ENCODE measurements at regions not wholly inside any gene's neighbourhood (a gene's known extent, or its start where the extent isn't known, plus 50 kb on each side); places are given as distances from the start of the nearest gene placed in this dataset.

- Histone ChIP-seq H3K9me3 (replicated peaks; ENCODE audit: control insufficient read depth, insufficient read depth, low read length) (no peaks in the 10 kb centered on the region), H2AFZ (ENCODE audit: control insufficient read depth, low read depth, low read length) (no peak overlapping the region), H3K27me3 (replicated peaks in 1 of 2; ENCODE audit: control insufficient read depth in 2 of 2, insufficient read depth in 2 of 2, low read length in 1 of 2) (no peaks in the 10 kb centered on the region), H3K79me2 (ENCODE audit: control insufficient read depth, insufficient read depth, low read length) (no peaks in the 10 kb centered on the region), H3K4me1 (ENCODE audit: control insufficient read depth, insufficient read depth, low read length) (no peaks in the 10 kb centered on the region), H3K4me2 (ENCODE audit: control insufficient read depth, insufficient read depth) (no peak overlapping the region), H4K20me1 (ENCODE audit: control insufficient read depth, insufficient read depth) (no peaks in the 10 kb centered on the region), H3K9ac (ENCODE audit: control insufficient read depth, insufficient read depth, low read length) (no peak overlapping the region), H3K4me3 (no peak overlapping the region), H3K27ac (ENCODE audit: control insufficient read depth, insufficient read depth) (no peak overlapping the region), H3K36me3 (ENCODE audit: control insufficient read depth in 2 of 2, insufficient read depth in 2 of 2, low read length in 1 of 2) (no peaks in the 10 kb centered on the region)
- POLR2A ChIA-PET = no interaction called here
- 65% methylated on average over 3 of the region's 3 CpGs for WGBS (ENCODE audit: insufficient coverage, insufficient replicate concordance, low lambda C conversion rate, missing lambda C conversion rate)
- intact Hi-C loops (cut with micrococcal nuclease; ENCODE audit: unreplicated experiment) (no loop called here), in situ Hi-C loops (cut with MboI) (no loop called here)
- no TSS peak for BruUV-seq (replicated peaks)
- FAIRE-seq (no peak), DNase-seq (ENCODE audit: low read depth, low spot score) (no peak), ATAC-seq (no peak)
- SMC1A ChIA-PET (ENCODE audit: uncharacterized antibody, unreplicated experiment) = no interaction called here
- TF ChIP-seq ZBTB33 (IDR thresholded peaks at IDR 0.05) = no peak
- TF ChIP-seq IRF5 (IDR thresholded peaks at IDR 0.05; ENCODE audit: borderline replicate concordance) = no peak
- CTCF ChIA-PET = no interaction called here
- RAD21 ChIA-PET (ENCODE audit: unreplicated experiment) = no interaction called here
These were observed 80.1 kb upstream of the IMMP2L start for GRCh38 chr7:111642373-111642772.

GRCh38 chr7:111640416-111640815 lies 78.1 kb upstream of the IMMP2L start:
- H3K79me2 ChIP-seq (ENCODE audit: control insufficient read depth, insufficient read depth, low read length) = no peaks in the 10 kb centered on the region
- no TSS peak for BruUV-seq (replicated peaks)
- H3K27me3 ChIP-seq (replicated peaks in 1 of 2; ENCODE audit: control insufficient read depth in 2 of 2, insufficient read depth in 2 of 2, low read length in 1 of 2) = no peaks in the 10 kb centered on the region
- TF ChIP-seq TCF3 (IDR thresholded peaks at IDR 0.05; ENCODE audit: borderline replicate concordance, insufficient read depth, low read depth, low read length) (no peak), MEF2A (IDR thresholded peaks at IDR 0.05; ENCODE audit: insufficient read depth, low read depth, low read length) (no peak), RAD51 (IDR thresholded peaks at IDR 0.05) (peak; percentile 34; the same call in 1 of the 2 replicates)
- intact Hi-C loops (cut with micrococcal nuclease; ENCODE audit: unreplicated experiment) (no loop called here), in situ Hi-C loops (cut with MboI) (no loop called here)
- H3K9me3 ChIP-seq (replicated peaks; ENCODE audit: control insufficient read depth, insufficient read depth, low read length) = no peaks in the 10 kb centered on the region
- H4K20me1 ChIP-seq (ENCODE audit: control insufficient read depth, insufficient read depth) = no peaks in the 10 kb centered on the region
- H3K4me3 ChIP-seq = no peak overlapping the region
- ChIA-PET RAD21 (ENCODE audit: unreplicated experiment) (no interaction called here), POLR2A (no interaction called here), SMC1A (ENCODE audit: uncharacterized antibody, unreplicated experiment) (interaction anchor here (1.6 kb wide), 1 partner anchor 36 kb away, joined by 3 read pairs; no protein-coding TSS in a partner anchor), CTCF (no interaction called here)
- DNase-seq (ENCODE audit: low read depth, low spot score) (no peak), ATAC-seq (no peak), FAIRE-seq (no peak)
- no peak overlapping the region for H3K9ac ChIP-seq (ENCODE audit: control insufficient read depth, insufficient read depth, low read length)
- no peak overlapping the region for H3K27ac ChIP-seq (ENCODE audit: control insufficient read depth, insufficient read depth)
- 1% methylated on average over 3 of the region's 3 CpGs for WGBS (ENCODE audit: insufficient coverage, insufficient replicate concordance, low lambda C conversion rate, missing lambda C conversion rate)
- no peak overlapping the region for H2AFZ ChIP-seq (ENCODE audit: control insufficient read depth, low read depth, low read length)
- no peak overlapping the region for H3K4me2 ChIP-seq (ENCODE audit: control insufficient read depth, insufficient read depth)
- H3K36me3 ChIP-seq (ENCODE audit: control insufficient read depth in 2 of 2, insufficient read depth in 2 of 2, low read length in 1 of 2) = no peaks in the 10 kb centered on the region
- no peaks in the 10 kb centered on the region for H3K4me1 ChIP-seq (ENCODE audit: control insufficient read depth, insufficient read depth, low read length)
